GM19397 (cell line): ENCODE measurements at regions not wholly inside any gene's neighbourhood (a gene's known extent, or its start where the extent isn't known, plus 50 kb on each side); places are given as distances from the start of the nearest gene placed in this dataset.
"Not testable (repeated sequence)": the region's sequence is repeated elsewhere in the genome, so short reads cannot be mapped to it uniquely, and the experiment has no call there.

Experiments
- ATAC-seq: cut with Tn5 transposase; IDR thresholded peaks from one replicate; pipeline ENCODE4 v1.9.1; 2021; ENCODE audit warnings: mild to moderate bottlenecking, moderate library complexity; ENCODE audit not compliant: unreplicated experiment

GRCh38 chr12:127025545-127025944, 1241.4 kb upstream of the TMEM132C start:
- ATAC-seq: no peak

- ATAC-seq: no peak
Observed at GRCh38 chr12:127035011-127035879, 1231.7 kb upstream of the TMEM132C start.

GRCh38 chr12:127038152-127038551, 1228.8 kb upstream of the TMEM132C start:
- no peak for ATAC-seq

- no peak for ATAC-seq
Observed at GRCh38 chr12:127038761-127039160, 1228.2 kb upstream of the TMEM132C start.

- ATAC-seq: peak; percentile 91
Observed at GRCh38 chr12:127041985-127042625, 1224.9 kb upstream of the TMEM132C start.

- no peak for ATAC-seq
Observed at GRCh38 chr12:127043731-127044130, 1223.2 kb upstream of the TMEM132C start.

- ATAC-seq: no peak
Observed at GRCh38 chr12:127044836-127045235, 1222.1 kb upstream of the TMEM132C start.

- no peak for ATAC-seq
Observed at GRCh38 chr12:127046467-127046866, 1220.5 kb upstream of the TMEM132C start.

- ATAC-seq: no peak
Observed at GRCh38 chr12:127048057-127048456, 1218.9 kb upstream of the TMEM132C start.

GRCh38 chr12:127048525-127048924, 1218.4 kb upstream of the TMEM132C start:
- not testable (repeated sequence) for ATAC-seq

GRCh38 chr12:127051139-127051538, 1215.8 kb upstream of the TMEM132C start:
- ATAC-seq: no peak

- ATAC-seq: no peak
Observed at GRCh38 chr12:127052511-127053232, 1214.3 kb upstream of the TMEM132C start.

GRCh38 chr12:127054531-127054930, 1212.4 kb upstream of the TMEM132C start:
- no peak for ATAC-seq

- no peak for ATAC-seq
Observed at GRCh38 chr12:127060310-127060847, 1206.6 kb upstream of the TMEM132C start.

GRCh38 chr12:127060933-127061332, 1206.0 kb upstream of the TMEM132C start:
- ATAC-seq: no peak

- no peak for ATAC-seq
Observed at GRCh38 chr12:127063339-127064072, 1203.5 kb upstream of the TMEM132C start.

- no peak for ATAC-seq
Observed at GRCh38 chr12:127064207-127064606, 1202.8 kb upstream of the TMEM132C start.

- ATAC-seq: no peak
Observed at GRCh38 chr12:127065595-127065994, 1201.4 kb upstream of the TMEM132C start.

- no peak for ATAC-seq
Observed at GRCh38 chr12:127070515-127071157, 1196.3 kb upstream of the TMEM132C start.

GRCh38 chr12:127074161-127074560, 1192.8 kb upstream of the TMEM132C start:
- ATAC-seq: no peak
